HEK293 (cell line): ENCODE measurements at regions not wholly inside any gene's neighbourhood (a gene's known extent, or its start where the extent isn't known, plus 50 kb on each side); places are given as distances from the start of the nearest gene placed in this dataset.

Source experiments
- KLF10 ChIP-seq: fragments of 450-650 bp; IDR thresholded peaks from 2 replicates; pipeline ENCODE4 v1.5.1; 2018; ENCODE audit warnings: missing biosample characterization, mild to moderate bottlenecking, missing genetic modification characterization
- TF ChIP-seq, protein P1 (sequence below): fragments of 450-650 bp; formaldehyde crosslinking; IDR thresholded peaks from 2 replicates; pipeline ENCODE4 v1.5.1; 2016; ENCODE audit warnings: missing biosample characterization, missing genetic modification characterization

DNA sequence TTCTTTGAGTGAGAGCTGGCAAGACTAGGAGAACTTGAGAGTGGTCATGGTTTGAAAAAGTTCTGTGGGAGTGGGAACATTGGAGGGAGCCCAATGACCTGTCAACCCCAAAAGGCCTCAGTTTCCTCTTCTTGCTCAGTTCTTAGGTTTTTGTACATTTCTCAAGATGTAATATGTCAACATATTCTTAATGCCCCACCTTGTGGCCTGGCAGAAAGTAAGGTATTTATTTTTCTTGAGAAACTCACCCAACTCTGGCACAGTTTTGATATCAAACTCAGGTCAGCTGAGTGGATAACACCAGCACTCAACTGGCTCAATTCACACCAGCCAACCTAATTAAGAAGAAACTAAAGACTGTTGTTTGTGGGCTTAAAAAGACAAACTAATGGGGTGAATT, 123.0 kb upstream of the SLC27A6 start:
- TF ChIP-seq, protein P1, sequence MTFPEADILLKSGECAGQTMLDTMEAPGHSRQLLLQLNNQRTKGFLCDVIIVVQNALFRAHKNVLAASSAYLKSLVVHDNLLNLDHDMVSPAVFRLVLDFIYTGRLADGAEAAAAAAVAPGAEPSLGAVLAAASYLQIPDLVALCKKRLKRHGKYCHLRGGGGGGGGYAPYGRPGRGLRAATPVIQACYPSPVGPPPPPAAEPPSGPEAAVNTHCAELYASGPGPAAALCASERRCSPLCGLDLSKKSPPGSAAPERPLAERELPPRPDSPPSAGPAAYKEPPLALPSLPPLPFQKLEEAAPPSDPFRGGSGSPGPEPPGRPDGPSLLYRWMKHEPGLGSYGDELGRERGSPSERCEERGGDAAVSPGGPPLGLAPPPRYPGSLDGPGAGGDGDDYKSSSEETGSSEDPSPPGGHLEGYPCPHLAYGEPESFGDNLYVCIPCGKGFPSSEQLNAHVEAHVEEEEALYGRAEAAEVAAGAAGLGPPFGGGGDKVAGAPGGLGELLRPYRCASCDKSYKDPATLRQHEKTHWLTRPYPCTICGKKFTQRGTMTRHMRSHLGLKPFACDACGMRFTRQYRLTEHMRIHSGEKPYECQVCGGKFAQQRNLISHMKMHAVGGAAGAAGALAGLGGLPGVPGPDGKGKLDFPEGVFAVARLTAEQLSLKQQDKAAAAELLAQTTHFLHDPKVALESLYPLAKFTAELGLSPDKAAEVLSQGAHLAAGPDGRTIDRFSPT (tag by site-specific recombination) = no peak
- no peak for TF ChIP-seq KLF10 (tag by site-specific recombination)
